HT1080 (cell line): ENCODE measurements at regions not wholly inside any gene's neighbourhood (a gene's known extent, or its start where the extent isn't known, plus 50 kb on each side); places are given as distances from the start of the nearest gene placed in this dataset.

Source experiments
- DNase-seq: peaks from one replicate; pipeline ENCODE4 v3.0.0-alpha.2; 2015; ENCODE audit warnings: low read depth

GRCh38 chr2:217052856-217053577 lies 193.2 kb upstream of the TNP1 start:
- no peak for DNase-seq

- DNase-seq, result no peak
Measured at GRCh38 chr2:217051416-217051815, 191.6 kb upstream of the TNP1 start.

GRCh38 chr2:217049956-217050355 lies 190.1 kb upstream of the TNP1 start:
- no peak for DNase-seq

DNA sequence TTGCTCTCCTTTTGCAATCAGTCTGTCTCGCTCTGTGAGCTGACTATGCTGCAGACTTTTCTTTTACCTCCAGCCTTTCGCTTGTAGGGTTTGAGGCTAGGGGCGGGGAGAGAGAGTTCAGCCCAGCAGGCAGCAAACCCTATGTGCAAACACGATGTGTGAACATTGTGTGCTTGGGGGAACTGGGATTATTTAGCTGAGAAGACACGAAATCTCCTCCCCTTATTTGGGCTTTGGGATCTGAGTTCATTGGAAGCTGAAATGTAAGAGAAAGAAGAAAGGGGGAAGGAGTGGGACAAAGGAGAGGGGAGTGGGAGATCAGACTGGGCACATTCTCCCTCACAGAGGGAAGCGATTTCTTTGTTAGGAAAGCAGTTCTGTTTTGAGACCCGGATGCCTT lies 189.6 kb upstream of the TNP1 start:
- DNase-seq, result no peak

- DNase-seq, result no peak
Measured at GRCh38 chr2:217048730-217049129, 188.9 kb upstream of the TNP1 start.

- no peak for DNase-seq
Measured at GRCh38 chr2:217047631-217048030, 187.8 kb upstream of the TNP1 start.

- DNase-seq, result no peak
Measured at GRCh38 chr2:217047209-217047608, 187.3 kb upstream of the TNP1 start.

GRCh38 chr2:217045700-217046475 lies 186.0 kb upstream of the TNP1 start:
- no peak for DNase-seq

DNA sequence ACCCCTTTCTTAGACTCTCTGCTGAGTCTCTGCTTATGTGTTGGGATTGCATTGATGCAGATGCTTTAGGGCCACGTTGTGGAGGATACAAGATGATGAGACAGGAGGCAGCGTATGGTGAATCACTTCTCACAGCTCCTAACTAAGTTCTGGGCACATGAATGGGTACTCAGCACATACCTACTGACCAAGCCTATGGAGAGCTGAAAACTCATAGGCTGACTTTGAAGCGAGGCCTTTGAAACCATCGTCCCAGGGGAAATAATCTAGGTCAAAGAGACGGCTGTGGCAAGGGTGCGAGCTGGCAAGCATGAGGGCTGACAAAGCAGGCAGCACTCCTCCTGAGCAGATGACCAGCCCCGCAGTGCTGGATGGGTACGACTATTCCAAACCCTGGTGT lies 180.2 kb upstream of the TNP1 start:
- no peak for DNase-seq

DNA sequence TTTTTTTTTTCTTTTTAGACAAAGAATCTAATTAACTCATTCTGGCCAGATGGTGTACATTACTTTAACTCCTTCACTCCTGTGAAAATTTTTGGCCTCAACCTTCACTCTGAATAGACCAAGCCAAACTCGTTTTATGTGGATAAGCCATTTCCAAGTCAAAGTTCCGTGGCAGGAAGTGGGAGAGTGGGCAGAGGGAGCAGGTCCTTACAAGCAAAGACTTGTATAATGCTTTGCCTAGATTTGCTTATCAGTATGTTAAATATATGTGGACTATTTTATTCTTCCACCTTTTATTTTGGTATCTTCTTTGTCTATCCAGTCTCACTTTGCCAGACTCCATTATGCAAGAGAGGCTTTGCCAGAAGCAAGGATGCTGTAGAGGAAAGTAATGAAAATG lies 178.1 kb upstream of the TNP1 start:
- no peak for DNase-seq

DNA sequence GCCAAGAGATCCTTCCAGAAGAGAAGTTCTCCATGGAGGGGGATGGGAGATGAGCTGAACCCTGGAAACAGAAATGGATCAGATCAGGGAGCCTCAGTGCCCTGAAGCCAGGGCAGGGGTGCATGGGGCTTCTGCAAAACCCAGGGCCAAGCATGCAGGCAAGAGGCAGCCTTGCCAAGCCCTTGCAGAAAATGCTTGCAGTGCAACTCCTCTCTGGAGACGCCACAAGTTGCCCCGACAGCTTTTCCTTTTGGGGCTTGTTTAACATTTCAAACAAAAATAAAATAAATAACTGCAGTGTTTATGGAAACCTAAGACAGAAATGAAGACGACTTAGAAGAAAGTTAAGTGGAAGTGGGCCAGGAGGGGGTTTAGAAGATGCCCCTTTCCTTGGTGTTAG lies 177.5 kb upstream of the TNP1 start:
- no peak for DNase-seq

GRCh38 chr2:217035967-217036366 lies 176.1 kb upstream of the TNP1 start:
- peak; percentile 8 for DNase-seq

GRCh38 chr2:217033186-217033585 lies 173.3 kb upstream of the TNP1 start:
- no peak for DNase-seq

DNA sequence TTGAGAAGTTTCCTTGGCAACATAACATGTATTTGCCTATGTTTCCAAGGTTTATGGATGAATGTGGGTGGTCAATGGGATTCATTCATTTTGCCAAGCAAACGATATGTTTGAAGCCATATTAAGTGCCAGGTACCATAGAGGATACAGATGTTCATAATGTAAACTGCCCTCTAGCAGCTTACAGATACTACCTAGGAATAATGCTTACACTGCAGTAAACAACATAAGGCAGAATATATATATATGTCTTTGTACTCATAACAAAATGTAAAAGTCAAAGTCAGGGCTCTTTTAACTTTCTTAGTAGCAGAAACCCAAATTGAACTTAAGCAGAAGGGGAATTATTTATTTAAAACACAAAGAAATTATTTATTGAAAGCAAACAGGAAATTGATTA lies 171.6 kb upstream of the TNP1 start:
- no peak for DNase-seq

GRCh38 chr2:217030081-217030480 lies 170.2 kb upstream of the TNP1 start:
- no peak for DNase-seq

GRCh38 chr2:217028128-217028527 lies 168.3 kb upstream of the TNP1 start:
- DNase-seq, result no peak

DNA sequence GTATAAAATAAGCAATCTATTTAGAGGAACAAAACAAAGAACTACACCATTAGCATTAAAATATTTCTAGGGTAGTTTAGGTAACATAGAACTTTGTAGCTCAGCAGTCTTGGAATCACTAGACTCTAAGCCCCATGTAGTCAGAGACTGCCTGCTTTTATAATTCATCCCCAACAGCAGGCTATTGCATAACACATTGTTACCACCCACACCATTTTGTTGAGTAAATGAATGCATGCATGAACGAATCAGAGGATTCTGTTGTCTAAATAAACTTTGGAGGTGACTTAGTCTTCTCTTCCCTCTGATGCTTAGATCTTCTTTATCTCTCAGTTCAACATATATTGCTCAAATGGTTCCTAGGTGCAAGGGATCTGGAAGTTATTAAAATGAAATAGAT lies 167.6 kb upstream of the TNP1 start:
- DNase-seq, result no peak

GRCh38 chr2:217026569-217026968 lies 166.7 kb upstream of the TNP1 start:
- DNase-seq, result no peak

GRCh38 chr2:217026161-217026560 lies 166.3 kb upstream of the TNP1 start:
- no peak for DNase-seq

- no peak for DNase-seq
Measured at GRCh38 chr2:217023611-217024010, 163.7 kb upstream of the TNP1 start.

GRCh38 chr2:217017456-217018252 lies 157.8 kb upstream of the TNP1 start:
- no peak for DNase-seq

- DNase-seq, result no peak
Measured at GRCh38 chr2:217016796-217017419, 157.0 kb upstream of the TNP1 start.
